22Rv1 (cell line): ENCODE measurements at regions not wholly inside any gene's neighbourhood (a gene's known extent, or its start where the extent isn't known, plus 50 kb on each side); places are given as distances from the start of the nearest gene placed in this dataset.

Experiments used
- H3K27ac ChIP-seq: fragments of 450-650 bp; 2 replicates; pipeline ENCODE4 v1.5.1; 2017
- CTCF ChIP-seq: fragments of 450-650 bp; IDR thresholded peaks from 2 replicates; pipeline ENCODE4 v1.5.1; 2017; ENCODE audit warnings: mild to moderate bottlenecking
- ZFX ChIP-seq: fragments of 450-650 bp; IDR thresholded peaks from 2 replicates; pipeline ENCODE4 v1.6.1; 2017; ENCODE audit warnings: antibody characterized with exemption, borderline replicate concordance

GRCh38 chr13:109285586-109285985 is 500.8 kb downstream of the IRS2 start:
- no peak overlapping the region for H3K27ac ChIP-seq
- no peak for TF ChIP-seq ZFX
- TF ChIP-seq CTCF, result no peak

- TF ChIP-seq ZFX (no peak), CTCF (no peak)
- H3K27ac ChIP-seq, result no peak overlapping the region
Observed at GRCh38 chr13:109281903-109282635, 504.3 kb downstream of the IRS2 start.

- H3K27ac ChIP-seq, result no peak overlapping the region
Observed at GRCh38 chr13:109281017-109281902, 505.1 kb downstream of the IRS2 start.

GRCh38 chr13:109276261-109276660 is 510.1 kb downstream of the IRS2 start:
- no peak for TF ChIP-seq CTCF
- no peak overlapping the region for H3K27ac ChIP-seq

More at GRCh38 chr13:109281017-109281902, 505.1 kb downstream of the IRS2 start:
- TF ChIP-seq ZFX, result no peak
- no peak for TF ChIP-seq CTCF

- no peak overlapping the region for H3K27ac ChIP-seq
- TF ChIP-seq ZFX (no peak), CTCF (peak; percentile 37; the same call in 1 of the 2 replicates)
Observed at GRCh38 chr13:109275852-109276251, 510.5 kb downstream of the IRS2 start.

GRCh38 chr13:109275139-109275745 is 511.1 kb downstream of the IRS2 start:
- H3K27ac ChIP-seq, result no peak overlapping the region

More at GRCh38 chr13:109275139-109275745, 511.1 kb downstream of the IRS2 start:
- no peak for TF ChIP-seq ZFX
- TF ChIP-seq CTCF, result no peak
